ENCODE measurements at regions not wholly inside any gene's neighbourhood (a gene's known extent, or its start where the extent isn't known, plus 50 kb on each side); places are given as distances from the start of the nearest gene placed in this dataset.
A peak's percentile ranks its signal among the peaks of the same experiment; 100 is the strongest.

- no peak for FAIRE-seq
- no peak for DNase-seq (ENCODE audit: low spot score)
Observed at GRCh38 chr11:95359756-95360155, 128.8 kb upstream of the SESN3 start.

DNA sequence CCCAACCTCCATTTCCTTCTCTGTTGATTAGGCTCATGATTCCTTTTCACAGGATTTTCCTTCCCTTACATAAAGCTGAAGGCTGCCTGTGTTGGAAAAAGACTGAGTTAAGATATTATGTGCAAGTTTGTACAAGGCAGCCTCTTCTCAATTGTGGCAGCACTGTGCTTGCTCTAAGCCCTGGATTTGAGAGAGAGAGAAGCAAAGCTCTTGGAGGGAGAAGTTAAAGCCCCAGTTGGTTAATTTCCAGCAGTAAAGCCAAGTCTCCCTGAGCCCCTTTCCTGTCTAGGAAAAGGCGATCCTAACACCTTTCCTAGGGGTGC, 128.3 kb upstream of the SESN3 start:
- DNase-seq (ENCODE audit: low spot score) (no peak), FAIRE-seq (no peak)

GRCh38 chr11:95358511-95359340, 127.7 kb upstream of the SESN3 start:
- no peak for DNase-seq (ENCODE audit: low spot score)
- FAIRE-seq, result no peak

DNA sequence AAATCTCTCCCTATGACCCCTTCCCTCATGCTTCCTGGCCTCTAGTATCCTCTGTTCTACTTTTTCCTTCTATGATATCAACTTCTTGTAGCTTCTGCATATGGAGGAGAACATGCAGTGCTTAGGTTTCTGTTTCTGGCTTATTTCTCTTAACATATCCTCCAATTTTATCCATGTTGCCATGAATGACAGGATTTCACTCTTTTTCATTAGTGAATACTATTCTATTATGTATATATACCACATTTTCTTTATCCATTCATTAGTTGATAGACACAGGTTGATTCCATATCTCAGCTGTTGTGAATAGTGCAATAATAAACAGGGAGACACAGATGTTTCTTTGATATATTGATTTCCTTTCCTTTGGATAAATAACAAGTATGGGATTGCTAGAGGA, 123.3 kb upstream of the SESN3 start:
- no peak for FAIRE-seq

DNA sequence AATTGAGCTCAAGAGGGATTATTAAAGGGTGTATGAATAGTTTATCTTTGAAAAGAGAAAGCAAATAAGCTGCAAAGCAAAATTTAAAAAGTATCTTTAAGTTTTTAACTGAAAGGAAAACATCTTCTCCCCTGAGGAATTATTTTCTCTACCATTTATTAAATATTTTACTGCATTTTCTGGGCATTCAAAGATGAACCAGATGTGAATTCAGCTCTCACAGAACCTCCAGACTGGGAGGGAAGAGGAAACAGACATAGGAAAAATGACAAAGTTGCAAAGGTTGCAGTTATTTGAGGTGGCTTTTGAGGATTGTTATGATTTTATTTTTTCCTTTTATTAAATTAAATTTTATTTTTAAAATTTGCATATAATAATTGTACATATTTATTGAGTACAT, 122.7 kb upstream of the SESN3 start:
- FAIRE-seq, result no peak
- DNase-seq (ENCODE audit: low spot score), result no peak

More for the DNA sequence above, 123.3 kb upstream of the SESN3 start:
- no peak for DNase-seq (ENCODE audit: low spot score)

DNA sequence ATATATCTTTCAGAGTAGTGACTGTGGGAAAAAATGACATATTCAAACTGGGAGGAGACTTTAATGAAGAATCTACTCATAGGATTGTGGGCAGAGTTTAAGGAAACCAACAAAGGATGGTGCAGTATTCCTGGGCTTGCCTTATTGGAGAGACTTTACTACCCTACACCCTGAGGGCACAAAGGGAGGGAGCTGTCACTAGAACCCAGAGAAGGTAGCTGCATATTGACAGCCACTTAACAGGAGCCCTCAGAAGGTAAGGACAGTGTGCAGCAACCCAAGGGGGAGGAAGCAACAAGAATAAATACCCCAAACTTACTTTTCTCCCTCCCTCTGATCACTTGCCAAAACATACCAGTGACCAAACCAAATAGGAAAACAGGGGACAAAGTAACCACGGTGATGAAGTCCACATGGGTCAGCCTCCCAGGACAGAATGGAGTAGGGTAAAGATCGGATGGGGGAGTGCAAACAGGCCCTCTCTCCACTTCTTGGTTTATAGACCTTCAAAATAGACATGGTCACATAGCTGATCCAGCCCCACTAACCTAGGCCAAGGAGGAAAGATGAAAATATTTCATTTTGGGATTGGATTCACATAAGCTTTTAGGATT, 121.8 kb upstream of the SESN3 start:
- DNase-seq (ENCODE audit: low spot score) (no peak), FAIRE-seq (no peak)

DNA sequence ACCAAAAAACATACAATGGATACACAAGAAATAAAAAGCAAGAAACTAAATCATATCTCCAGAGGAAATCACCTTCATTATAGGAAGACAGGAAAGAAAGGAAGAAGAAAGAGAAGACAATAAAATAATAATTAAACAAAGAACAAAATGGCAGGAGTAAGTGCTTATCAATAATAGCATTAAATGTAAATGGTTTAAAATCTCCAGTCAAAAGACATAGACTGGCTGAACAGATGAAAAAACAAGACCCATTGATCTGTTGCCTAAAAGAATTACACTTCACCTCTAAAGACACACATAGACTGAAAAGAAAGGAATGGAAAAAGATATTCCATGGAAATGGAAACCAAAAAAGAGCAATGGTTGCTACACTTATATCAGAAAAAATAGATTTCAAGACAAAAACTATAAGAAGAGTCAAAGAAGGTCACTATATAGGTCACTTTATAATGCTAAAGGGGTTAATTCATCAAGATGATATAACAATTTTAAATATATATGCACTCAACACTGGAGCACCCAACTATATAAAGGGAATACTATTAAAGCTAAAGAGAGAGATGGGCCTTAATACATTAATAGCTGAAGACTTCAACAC, 118.4 kb upstream of the SESN3 start:
- DNase-seq (ENCODE audit: low spot score) (no peak), FAIRE-seq (no peak)

DNA sequence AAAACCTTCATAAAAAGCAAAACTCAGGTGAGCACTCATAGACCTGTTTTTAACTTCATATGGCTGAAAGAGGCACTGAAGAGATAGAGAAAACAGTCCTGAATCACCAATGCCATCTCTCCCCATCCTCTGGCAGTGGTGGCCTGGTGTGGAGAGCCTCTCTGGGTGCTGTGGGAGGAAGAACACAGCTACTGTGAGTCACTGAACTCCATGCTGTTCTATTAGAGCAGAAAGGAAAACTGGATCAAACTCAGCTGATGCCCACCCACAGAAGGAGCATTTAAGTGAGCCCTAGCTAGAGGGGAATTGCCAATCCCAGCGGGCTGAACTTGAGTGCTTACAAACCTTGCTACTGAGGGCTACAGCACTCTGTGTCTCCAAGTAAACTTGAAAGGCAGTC, 115.3 kb upstream of the SESN3 start:
- FAIRE-seq, result no peak
- no peak for DNase-seq (ENCODE audit: low spot score)

GRCh38 chr11:95345651-95346050, 114.6 kb upstream of the SESN3 start:
- DNase-seq (ENCODE audit: low spot score), result no peak

GRCh38 chr11:95344932-95345642, 114.1 kb upstream of the SESN3 start:
- DNase-seq (ENCODE audit: low spot score), result no peak
- FAIRE-seq, result no peak

More at GRCh38 chr11:95345651-95346050, 114.6 kb upstream of the SESN3 start:
- no peak for FAIRE-seq

DNA sequence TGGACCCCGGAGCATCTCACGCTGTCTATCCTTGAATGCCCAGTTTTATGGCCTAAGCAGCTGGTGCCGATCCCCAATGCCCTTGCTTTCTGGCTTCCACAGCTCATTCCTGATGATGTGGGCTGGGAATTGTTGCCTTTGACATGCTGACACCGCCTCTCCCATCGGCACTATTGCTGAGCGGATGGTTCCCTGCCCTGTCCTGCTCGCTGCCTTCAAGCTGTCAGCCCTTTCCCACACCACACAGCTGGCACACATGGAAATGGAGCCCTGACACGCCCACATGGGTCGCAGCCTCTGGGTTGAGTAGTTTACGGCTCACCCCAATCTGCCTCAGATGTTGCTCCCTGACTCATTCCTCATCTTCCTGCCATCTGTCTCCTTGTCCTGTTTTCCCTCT, 110.2 kb upstream of the SESN3 start:
- FAIRE-seq, result no peak
- no peak for DNase-seq (ENCODE audit: low spot score)

GRCh38 chr11:95339086-95339901, 108.3 kb upstream of the SESN3 start:
- no peak for DNase-seq (ENCODE audit: low spot score)
- FAIRE-seq, result no peak

DNA sequence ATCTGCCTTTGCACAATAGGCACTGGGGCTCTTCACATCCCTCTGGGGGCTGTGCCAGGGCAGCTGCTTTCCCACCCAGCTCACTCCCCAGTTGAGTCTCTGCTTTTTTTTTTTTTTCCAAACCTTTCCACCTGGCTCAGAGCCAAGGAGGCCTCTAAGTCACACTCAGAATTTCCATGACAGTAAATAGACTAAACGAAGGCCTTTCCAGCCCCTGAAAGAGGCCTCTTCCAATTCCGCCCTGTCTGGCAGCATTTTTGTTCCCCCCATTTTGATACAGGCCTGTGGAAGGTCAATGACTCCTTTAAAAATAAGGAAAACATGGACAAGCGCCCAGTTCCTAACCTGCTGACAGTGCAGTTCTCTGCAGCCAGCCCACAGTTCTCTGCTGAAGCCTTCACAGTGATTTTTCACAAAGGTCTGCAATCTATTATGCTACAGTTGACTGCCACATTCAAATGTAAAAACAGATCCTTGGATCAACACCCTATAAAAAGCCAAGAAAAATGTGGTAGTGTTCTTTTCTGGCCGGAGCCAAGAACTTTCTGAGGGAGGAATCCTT, 107.5 kb upstream of the SESN3 start:
- DNase-seq (ENCODE audit: low spot score), result peak; percentile 63
- FAIRE-seq, result no peak

GRCh38 chr11:95337972-95338429, 107.0 kb upstream of the SESN3 start:
- FAIRE-seq (no peak), DNase-seq (ENCODE audit: low spot score) (no peak)

- FAIRE-seq (no peak), DNase-seq (ENCODE audit: low spot score) (no peak)
Observed at GRCh38 chr11:95337175-95337957, 106.4 kb upstream of the SESN3 start.

DNA sequence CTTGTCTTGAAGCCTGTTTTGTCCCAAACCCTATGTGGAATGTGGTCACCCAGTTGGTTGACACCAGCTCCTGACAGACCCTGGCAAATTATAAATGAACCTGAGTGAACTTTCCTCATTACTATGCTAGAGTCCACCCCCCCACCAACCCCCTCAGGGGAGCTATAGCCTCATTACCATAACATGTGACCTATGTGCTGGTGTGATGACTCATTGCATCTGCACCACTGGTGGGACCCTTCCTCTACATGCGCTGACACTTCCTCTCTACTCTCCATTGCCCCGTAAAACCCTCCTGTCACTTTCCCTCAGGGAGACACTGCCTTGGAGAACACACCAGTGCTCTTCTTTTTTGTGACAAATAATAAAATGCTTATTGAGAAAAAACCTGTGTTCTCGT, 105.0 kb upstream of the SESN3 start:
- FAIRE-seq, result no peak
- no peak for DNase-seq (ENCODE audit: low spot score)

- DNase-seq (ENCODE audit: low spot score), result no peak
- FAIRE-seq, result no peak
Observed at GRCh38 chr11:95331161-95331560, 100.2 kb upstream of the SESN3 start.

DNA sequence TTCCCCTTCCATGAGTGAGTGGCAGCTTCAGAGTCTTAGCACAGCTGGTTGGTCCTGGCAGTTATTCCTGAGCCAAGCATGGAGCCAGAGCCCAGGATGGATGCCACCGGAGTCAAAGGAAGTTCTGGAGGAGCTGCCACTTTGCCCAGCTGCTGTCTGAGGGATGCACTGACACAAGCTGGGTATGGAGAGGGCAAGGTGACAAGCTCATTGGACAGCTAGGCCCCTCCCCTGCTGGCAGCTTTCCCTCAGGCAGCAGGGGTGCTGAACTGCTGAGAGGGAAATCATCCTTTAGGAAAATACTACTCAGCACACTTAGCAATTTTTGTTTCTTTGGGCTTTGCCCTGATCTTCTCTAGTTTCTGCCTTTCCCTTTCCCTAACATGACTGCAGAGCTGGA, 99.3 kb upstream of the SESN3 start:
- DNase-seq (ENCODE audit: low spot score), result no peak
- no peak for FAIRE-seq

- DNase-seq (ENCODE audit: low spot score), result no peak
- FAIRE-seq, result no peak
Observed at GRCh38 chr11:95327273-95327948, 96.4 kb upstream of the SESN3 start.
